Colonic mucosa (tissue), 4 donors: ENCODE measurements at regions not wholly inside any gene's neighbourhood (a gene's known extent, or its start where the extent isn't known, plus 50 kb on each side); places are given as distances from the start of the nearest gene placed in this dataset.

Experiments used
- DNase-seq: peaks from one replicate; pipeline ENCODE4 v3.0.0-alpha.2; 2020
- H3K27ac ChIP-seq: fragments of 200-600 bp; one replicate; pipeline ENCODE4 v1.8.0; 2021
- H3K27me3 ChIP-seq: fragments of 200-600 bp; one replicate; pipeline ENCODE4 v1.8.0; 2021
- H3K36me3 ChIP-seq: fragments of 200-600 bp; one replicate; pipeline ENCODE4 v1.8.0; 2021
- H3K4me1 ChIP-seq: fragments of 200-600 bp; one replicate; pipeline ENCODE4 v1.8.0; 2021; ENCODE audit warnings: mild to moderate bottlenecking
- H3K4me3 ChIP-seq: fragments of 200-600 bp; one replicate; pipeline ENCODE4 v1.8.0; 2021
- H3K9ac ChIP-seq, 2 donors: one replicate each; pipeline ENCODE4 v1.7.0; 2013; ENCODE audit warnings: control low read depth in 2 of 2, low read depth in 2 of 2, low read length in 2 of 2
- H3K9me3 ChIP-seq: fragments of 200-600 bp; one replicate; pipeline ENCODE4 v1.8.0; 2021
- intact Hi-C: fragments of 100-400 bp; cut with DNase I; formaldehyde crosslinking; loops from one replicate; pipeline ENCODE4 v1.14.1; 2022
- TF ChIP-seq, protein P1 (sequence below): fragments of 200-600 bp; IDR thresholded peaks from one replicate; pipeline ENCODE4 v1.8.0; 2022; ENCODE audit warnings: antibody characterized with exemption, mild to moderate bottlenecking
- donor health status: healthy.
- donor health status: DM: no; HTN: no; CAD: no.
- donor health status: DM: no; HTN: no; CAD: no.

DNA sequence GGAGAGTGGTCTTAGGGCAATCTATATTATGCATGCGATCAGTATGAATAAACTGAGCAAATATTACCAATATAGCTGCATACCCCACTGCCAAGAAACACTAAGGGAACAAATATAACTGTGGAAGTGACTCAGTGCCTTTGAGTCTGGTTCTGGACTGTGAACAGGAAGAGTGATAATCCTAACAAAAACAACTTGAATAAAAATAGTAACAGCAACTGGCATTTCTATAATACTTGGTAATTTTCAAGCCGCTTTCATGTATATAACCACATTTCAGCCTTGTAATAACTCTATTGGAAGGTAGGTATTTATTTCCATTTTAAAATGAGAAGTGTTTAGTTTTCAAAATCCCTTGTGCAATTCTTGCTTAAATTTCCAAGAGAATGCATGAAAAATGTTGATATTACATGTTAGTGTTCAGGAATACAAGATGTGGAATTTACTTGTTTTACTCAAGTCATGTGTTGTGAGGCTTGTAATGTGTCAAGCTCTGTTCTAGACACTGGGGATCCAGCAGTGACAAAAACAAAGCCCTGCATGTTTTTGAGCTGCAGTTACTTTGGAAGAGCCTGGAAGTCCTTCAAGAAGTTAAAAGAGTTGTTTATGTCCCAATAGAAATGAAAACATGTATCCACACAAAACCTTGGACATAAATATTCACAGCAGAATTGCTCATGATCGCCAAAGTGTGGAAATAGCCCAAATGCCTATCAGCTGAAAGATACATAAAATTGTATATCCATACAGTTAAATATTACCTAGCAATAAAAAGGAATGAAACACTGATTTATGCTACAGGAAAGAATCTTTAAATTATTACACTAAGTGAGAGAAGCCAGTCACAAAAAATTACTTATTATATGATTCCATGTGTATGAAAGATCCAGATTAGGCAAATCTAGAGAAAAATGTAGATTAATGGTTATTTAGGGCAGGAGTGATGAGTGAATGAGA is 338.1 kb upstream of the TMEM132C start:
- H3K9me3 ChIP-seq = no peaks in the 10 kb centered on the region
- no peak overlapping the region for H3K9ac ChIP-seq
- no peak overlapping the region for H3K27ac ChIP-seq
- no peaks in the 10 kb centered on the region for H3K27me3 ChIP-seq
- no peak for DNase-seq
- intact Hi-C loops = no loop called here
- no peaks in the 10 kb centered on the region for H3K4me1 ChIP-seq
- H3K4me3 ChIP-seq = no peak overlapping the region
- H3K36me3 ChIP-seq = no peaks in the 10 kb centered on the region
- TF ChIP-seq, protein P1, sequence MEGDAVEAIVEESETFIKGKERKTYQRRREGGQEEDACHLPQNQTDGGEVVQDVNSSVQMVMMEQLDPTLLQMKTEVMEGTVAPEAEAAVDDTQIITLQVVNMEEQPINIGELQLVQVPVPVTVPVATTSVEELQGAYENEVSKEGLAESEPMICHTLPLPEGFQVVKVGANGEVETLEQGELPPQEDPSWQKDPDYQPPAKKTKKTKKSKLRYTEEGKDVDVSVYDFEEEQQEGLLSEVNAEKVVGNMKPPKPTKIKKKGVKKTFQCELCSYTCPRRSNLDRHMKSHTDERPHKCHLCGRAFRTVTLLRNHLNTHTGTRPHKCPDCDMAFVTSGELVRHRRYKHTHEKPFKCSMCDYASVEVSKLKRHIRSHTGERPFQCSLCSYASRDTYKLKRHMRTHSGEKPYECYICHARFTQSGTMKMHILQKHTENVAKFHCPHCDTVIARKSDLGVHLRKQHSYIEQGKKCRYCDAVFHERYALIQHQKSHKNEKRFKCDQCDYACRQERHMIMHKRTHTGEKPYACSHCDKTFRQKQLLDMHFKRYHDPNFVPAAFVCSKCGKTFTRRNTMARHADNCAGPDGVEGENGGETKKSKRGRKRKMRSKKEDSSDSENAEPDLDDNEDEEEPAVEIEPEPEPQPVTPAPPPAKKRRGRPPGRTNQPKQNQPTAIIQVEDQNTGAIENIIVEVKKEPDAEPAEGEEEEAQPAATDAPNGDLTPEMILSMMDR = no peak

DNA sequence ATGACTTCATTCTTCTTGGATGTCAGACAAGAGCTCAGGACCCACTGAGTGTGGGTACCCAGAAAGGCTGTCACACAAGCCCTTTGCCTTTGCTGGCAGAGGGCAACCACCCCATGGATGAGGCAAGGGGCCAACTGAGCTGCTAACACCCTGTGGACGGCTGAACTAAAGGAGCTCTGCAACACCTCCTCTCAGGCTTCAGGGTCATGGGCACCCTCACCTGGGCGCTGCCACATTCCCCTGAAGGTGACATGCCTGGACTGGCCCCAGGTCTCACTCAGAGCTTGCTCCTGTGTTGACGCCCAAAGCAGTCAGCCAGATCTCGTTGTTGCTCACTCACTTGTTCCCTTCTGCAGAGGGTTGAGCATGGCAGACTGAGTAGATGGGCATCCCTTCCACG is 336.8 kb upstream of the TMEM132C start:
- Histone ChIP-seq H3K4me1 (no peaks in the 10 kb centered on the region), H3K36me3 (no peaks in the 10 kb centered on the region), H3K4me3 (no peak overlapping the region), H3K27ac (no peak overlapping the region), H3K9ac (no peak overlapping the region), H3K27me3 (no peaks in the 10 kb centered on the region), H3K9me3 (no peaks in the 10 kb centered on the region)
- DNase-seq = no peak
- TF ChIP-seq, protein P1 = no peak
- intact Hi-C loops = no loop called here

DNA sequence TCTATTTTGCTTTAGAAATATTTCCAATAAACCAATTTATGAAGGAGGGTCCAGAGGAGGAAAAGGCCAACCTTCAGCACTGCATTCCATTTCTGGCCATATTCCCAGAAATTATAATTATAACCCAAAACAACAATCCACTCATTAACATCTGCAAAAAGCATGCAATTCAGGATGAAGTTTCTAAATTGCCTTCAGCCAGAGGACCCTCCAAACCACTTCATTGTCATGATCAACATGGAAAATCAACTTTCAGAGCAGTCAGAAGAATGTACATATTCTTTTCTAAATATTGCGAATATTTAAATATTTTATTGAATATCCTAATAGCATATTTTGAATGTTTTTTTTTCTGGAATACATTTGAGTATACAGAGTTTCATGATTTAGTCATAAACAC is 332.6 kb upstream of the TMEM132C start:
- TF ChIP-seq, protein P1 = no peak
- no peak for DNase-seq
- H3K27me3 ChIP-seq = no peaks in the 10 kb centered on the region

DNA sequence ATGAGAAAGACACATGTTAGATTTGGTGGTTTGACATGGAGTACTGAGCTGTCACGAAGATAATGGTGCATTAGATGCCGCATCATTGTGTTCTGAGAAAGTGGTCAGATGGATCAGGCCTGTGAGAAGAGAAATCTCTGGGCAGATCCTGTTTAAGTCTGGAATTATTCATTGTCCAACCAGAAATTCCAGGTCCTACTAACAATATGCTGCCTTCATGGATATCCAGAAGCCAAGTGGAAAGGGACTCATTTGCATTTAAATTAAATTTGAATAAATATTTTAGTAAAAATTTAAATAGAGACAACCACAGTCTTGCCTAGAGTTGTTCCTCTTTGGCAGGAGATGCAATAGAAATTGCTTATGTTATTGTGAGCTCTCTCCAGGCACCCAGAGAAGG is 330.5 kb upstream of the TMEM132C start:
- TF ChIP-seq, protein P1 = no peak
- Histone ChIP-seq H3K36me3 (no peaks in the 10 kb centered on the region), H3K27ac (no peak overlapping the region), H3K4me1 (no peaks in the 10 kb centered on the region), H3K9me3 (no peaks in the 10 kb centered on the region), H3K27me3 (no peaks in the 10 kb centered on the region), H3K4me3 (no peak overlapping the region), H3K9ac (no peak overlapping the region)
- intact Hi-C loops = no loop called here
- DNase-seq = no peak

More for the DNA sequence above, 332.6 kb upstream of the TMEM132C start:
- intact Hi-C loops = no loop called here
- H3K27ac ChIP-seq = no peak overlapping the region
- H3K9me3 ChIP-seq = no peaks in the 10 kb centered on the region
- no peaks in the 10 kb centered on the region for H3K4me1 ChIP-seq
- H3K4me3 ChIP-seq = no peak overlapping the region
- no peak overlapping the region for H3K9ac ChIP-seq
- H3K36me3 ChIP-seq = no peaks in the 10 kb centered on the region

DNA sequence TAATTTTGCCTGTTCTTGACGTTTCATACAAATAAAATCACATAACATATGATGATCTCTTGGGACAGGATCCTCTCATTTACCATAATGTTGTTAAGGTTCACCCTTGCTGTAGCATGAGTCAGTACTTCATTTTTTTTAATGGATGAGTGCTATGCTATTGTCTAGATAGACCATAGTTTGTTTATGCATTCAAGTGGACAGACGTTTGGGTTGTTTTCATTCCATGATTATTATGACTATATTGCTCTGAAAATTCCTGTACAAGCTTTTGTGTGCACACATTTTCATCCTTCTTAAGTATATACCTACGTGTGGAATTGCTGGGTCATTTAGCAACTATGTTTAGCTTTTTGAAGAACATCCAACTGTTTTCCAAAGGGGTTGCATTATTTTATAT is 325.6 kb upstream of the TMEM132C start:
- no peaks in the 10 kb centered on the region for H3K27me3 ChIP-seq
- TF ChIP-seq, protein P1 = no peak
- no peaks in the 10 kb centered on the region for H3K9me3 ChIP-seq
- intact Hi-C loops = no loop called here
- DNase-seq = no peak
- H3K36me3 ChIP-seq = no peaks in the 10 kb centered on the region
- H3K9ac ChIP-seq = no peak overlapping the region
- no peaks in the 10 kb centered on the region for H3K4me1 ChIP-seq
- H3K4me3 ChIP-seq = no peak overlapping the region
- H3K27ac ChIP-seq = no peak overlapping the region
